Left kidney (tissue), 1 donor: ENCODE measurements at regions not wholly inside any gene's neighbourhood (a gene's known extent, or its start where the extent isn't known, plus 50 kb on each side); places are given as distances from the start of the nearest gene placed in this dataset.

Experiments
- DNase-seq: peaks from one replicate; pipeline ENCODE4 v3.0.0-alpha.2; 2013

DNA sequence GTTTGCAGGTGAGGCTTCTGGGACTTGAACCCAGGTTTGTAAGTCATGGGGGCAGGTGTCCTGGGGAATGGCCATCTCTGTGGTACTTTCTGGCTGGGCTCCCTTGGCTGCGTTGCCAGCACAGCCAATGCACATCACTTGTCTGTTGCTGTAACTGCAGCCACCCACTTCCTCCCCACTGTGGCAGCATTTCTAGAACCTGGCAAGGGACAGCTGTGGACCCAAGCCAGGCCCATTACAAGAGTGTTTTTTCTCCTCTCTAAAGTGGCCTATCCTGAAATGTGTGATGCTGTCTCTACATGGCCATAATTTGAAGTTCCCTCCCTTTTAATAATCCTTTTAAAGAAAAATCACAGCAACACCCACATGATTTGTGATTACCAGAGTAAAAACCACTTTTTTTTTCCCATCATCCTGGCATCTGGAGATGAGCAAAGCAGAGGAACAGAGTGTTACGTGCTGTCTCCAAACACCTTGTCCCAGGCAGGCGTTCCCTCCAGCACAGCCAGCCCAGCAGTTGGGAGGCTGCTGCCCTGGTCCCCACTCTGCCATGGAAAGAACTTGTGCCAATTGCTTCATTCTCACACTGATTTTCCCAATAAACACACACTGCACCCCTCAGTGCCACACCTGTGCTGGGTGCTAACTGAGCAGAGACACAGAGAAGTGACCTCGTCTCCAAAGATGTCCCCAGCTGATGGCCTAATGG is 360.6 kb upstream of the USP24 start:
- no peak for DNase-seq

DNA sequence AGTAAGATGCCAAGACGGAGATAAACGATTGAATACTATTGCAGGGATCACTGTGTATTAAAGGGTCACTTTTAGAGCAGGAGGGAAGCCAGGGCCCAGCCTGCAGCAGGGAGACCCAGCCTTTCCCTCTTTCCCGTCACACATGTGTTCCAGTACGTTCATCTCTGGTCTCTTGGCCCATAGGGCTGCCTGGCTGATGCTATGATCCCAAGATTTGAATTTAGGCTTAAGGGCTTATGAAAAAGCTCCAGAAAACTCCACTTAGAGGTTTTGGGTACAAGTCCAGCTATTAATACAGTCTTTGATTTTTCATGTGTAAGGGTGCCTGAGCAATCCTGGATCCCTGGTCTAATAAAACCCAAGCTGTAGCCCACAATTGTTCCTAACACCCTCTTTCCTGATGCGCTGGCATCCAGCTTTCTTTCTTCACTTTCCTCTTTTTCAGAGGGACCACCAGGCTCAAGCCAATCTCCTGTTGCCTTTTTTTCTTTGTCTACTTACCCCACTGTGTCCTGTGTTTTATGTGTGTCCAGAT is 359.6 kb upstream of the USP24 start:
- no peak for DNase-seq

DNA sequence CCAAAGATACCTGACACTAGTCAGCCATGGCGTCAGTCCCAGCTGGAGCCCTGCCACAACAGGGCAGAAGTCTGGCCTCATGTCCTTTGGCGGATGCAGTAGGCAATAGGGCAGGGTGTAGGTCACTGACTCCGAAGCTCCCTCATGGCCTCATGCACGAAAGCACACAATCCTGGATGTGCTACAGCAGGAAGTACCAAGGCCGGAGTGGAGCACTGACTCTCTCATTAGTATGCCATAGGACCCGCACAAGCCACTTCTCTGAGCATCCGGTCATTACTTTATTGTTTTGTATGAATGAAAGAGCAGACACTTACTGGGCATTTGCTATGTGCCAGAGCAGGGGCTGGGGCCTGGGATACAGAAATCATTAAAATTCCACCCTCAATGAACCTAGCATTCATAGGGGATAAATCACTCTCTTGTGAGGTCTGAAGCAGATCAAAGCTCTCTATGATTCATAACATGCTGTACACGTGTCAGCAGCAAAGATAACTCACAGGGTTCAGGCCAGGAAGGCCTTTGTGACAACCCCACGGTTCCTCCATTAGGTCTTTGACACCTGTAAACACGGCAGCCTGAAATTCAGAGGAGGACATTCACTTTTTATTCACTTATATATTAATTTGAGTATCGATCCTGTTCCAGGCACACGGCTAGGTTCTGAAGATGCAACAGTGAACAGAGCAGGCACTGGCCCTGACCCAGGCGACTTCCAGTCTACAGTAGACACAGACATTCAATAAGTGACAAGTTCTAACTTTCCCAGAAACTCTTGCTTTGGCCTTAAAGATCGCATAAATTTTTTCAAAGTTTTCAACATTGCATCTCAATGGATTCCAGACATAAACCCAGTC is 357.9 kb upstream of the USP24 start:
- DNase-seq = no peak

DNA sequence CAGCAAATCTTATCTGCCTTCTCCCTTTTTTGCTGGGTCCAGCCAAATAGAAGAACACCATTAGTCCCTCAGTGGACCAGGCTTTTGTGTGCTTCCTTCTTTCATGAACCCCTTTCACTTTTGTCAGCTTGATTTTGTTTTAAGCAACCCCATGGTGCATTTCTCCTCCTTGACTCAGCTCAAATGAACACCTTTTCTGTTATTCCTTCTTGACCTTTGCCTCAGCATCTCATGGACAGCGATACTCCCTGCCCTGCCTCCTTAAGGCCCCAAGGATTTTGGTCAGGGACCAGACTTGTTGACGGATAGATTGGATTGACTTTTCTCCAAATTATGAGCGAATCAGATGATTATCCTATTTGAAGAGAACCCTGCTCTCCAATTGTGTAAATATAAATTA is 356.6 kb upstream of the USP24 start:
- no peak for DNase-seq

DNA sequence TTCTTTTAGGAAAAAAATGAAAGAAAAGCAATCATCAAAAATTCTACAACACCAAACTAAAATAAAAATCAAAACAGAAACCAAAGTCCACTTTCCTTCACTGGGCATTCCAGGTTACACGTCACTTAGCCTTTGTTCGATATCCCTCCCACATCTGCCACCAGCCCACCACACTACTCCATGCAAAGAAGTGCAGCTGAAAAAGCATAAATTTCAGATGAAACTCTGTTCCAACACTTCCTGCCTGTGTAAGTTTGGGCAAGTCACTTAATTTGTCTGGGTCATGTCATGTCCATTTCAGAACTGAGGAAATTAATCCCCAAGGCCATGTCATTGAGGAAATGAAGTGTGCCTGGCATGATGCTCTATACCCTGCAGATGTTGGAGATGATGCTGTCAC is 354.3 kb upstream of the USP24 start:
- no peak for DNase-seq

DNA sequence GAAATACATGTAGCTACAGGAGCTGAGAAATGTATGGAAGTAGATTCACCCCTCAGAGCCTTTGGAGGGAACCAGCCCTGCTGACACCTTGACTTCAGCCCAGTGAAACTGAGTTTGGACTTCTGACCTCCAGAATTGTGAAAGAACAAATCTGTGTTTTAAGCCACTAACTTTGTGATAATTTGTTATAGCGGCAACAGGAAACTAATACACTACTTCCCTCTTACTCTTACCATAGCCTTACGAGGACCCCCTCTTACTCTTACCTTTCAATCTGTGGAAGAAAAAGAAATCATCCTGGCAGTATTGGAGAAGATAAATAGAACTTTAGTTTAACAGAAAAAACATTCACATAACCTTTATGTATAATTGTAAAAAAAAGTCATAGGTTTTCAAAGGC is 353.6 kb upstream of the USP24 start:
- no peak for DNase-seq

DNA sequence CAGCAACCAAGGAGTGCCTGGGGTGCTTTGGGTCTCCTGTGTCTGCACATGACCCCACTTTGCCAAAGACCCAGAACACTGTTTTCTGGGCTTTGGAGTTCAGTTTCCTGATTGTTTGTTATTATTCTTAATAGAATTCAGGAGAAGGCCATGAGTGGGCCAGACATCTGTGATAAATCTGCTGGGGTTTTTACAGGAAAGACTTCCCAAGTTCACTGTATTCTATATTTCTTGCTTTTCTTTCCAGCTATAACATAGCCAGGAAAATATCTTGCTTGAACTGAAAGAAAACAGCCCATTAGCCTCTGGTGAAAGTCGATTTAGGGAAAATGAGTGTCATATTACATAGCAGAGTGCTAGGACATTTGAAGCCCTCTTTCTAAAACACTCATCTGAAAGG is 345.1 kb upstream of the USP24 start:
- no peak for DNase-seq

DNA sequence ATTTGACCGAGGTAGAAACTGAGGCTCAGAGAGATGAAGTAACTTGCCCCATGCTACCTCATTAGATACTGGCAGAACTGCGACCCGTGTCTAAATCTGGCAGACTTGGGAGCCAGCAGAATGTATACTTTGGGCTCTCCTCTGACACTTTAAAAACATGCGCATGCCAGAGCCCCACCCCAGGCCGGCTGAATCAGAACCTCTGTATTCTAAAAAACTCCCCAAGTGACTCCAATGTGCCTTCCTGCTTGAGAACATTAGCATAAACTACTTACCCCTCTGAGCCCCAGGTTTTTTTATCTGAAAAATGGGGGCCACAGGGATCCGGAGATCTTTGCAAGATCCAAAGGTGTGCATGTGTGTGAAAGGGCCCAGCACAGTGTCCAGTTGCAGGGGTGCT is 344.7 kb upstream of the USP24 start:
- no peak for DNase-seq

DNA sequence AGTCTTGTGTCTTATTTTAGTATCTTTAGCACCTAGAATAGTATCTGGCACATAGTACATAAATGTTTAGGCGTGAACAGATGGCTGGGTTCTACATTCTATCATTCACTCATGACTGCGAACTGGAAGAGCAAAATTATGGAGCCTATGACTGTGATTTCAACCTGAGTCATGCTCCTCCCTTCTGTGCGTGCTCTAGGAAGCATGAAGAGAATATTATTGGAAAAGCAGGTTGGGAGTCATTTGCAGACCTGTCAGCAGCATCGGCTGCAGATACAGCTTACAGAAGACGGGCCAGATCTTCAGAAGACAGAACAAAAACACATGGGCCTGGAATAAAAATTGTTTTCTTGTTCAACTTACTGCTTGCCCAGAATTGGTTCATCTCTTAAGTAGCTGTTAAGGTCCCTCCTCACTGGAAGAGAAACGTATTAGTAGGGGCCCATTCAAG is 344.0 kb upstream of the USP24 start:
- DNase-seq = no peak

DNA sequence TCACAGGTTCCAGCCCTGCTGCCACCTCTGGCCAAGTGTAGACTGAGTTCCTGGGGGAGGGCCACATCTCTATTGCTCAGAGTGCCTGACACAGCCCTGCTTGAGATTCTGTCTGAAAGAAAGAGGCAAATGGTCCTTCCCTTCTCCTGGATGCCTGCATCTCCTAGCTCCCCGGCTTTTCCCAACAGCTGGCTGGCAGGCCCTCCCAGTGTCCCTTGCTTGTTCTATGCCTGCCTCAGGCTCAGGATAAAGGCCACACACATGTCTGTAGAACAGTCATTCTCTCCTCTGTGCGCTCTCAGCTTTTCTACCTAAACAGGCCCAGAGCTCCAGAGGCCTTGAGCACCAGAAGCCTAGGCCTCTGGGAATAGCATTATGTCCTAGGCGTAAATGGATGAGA is 343.4 kb upstream of the USP24 start:
- DNase-seq = no peak

DNA sequence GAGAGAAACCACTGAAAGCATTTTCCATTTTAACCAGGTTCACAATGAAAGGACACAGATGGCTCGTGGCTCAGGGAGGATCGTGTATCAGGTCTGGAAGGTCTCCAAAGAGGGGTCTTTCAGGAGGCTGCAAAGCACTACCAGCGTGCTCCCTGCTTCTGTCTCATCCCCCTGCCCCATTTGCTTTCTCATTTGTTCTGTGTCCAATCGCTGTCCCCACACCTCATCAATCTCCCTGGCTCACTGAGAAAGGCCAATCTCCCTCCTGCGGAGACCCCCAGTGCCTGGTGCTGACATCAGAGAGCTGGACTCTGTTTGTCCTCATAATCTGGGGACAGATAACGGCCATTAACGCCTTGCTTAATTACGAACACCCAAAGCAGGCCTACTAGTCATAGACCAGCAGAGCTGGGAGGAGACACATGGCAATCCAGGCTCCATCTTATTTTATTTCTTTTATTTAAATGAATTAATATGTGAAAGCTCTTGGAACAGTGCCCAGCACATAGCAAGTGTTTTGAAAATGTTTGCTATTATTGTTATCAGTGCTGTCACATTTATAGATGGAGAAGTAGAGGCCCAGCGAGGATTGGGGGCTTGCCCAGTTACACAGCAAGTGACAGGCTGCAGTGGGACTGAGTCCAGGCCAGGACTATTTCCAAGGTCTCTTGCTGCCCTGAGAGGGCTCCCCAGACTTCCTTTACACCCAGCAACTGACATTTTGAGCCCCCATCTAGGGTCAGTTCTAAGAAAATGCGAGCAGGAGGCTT is 341.0 kb upstream of the USP24 start:
- DNase-seq = no peak

DNA sequence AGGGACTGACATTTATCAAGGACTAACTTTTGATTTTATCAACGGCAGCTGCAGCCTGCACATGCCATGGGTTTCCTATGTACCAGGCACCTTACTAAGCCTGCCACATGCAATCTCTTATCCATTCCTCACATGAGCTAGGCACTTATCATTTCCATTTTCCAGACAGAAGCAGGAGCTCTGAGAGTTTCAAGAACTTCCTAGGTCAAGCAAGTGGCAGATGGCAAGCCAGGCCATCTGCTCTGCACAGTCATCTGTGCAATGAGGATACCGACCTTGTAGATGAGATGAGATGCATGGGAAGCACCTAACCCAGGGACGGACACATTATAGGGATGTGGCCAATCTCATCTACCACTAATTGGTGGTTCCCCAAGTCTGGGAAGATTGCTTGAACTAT is 339.4 kb upstream of the USP24 start:
- DNase-seq = no peak

DNA sequence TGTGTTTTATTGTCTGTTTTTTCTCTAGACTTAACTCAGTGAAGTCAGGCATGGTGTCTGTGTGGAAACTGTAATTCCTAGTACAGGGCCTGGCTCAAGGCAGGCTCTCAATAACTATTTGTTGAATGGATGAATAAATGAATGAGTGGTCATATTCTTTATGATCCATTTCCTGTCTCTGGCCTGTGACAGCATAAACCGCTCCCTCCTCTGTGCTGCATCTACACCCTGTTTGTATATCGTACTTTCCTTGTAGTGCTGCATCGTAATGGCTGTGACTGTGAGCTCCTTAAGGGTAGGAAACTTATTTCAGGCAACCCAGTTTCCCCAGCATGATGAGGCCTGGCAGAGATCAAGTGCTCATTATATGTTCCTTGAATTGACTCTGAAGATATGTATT is 337.5 kb upstream of the USP24 start:
- DNase-seq = no peak

DNA sequence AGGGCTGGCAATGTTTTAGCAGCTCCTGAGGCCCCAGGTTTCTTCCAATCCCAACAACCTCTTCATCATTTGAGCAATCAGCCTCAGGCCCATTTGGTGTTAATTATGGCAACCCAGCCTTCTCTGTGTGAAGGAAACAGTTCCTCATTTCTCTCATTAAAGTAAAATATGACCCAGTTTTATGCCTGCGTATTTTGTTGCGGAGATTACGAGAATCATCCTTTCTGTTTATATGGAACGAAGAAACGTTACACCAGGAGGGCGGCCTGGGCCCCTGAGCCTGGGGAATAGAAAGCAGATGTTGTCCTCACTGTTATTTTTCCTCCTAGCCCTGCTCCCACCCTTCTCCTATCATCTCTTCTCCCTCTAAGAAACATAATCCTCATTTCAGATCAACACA is 332.2 kb upstream of the USP24 start:
- no peak for DNase-seq

DNA sequence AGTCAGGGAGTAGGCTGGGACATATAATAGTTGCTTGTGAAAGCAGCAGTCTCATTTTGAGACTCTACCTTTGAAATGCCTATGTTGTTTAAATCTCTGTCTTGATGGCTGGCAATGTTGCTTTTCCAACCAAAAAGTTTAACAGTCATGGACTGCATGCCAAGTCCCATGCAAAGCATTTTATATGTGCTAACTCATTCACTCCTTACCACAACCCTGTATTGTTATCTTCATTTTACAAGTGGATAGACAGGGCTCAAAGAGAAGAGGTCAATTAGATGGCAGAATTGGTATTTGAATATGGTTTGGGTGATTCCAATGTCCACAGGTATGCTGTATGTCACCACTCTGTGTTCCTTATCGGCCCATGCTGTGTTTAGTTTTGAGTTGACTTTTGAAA is 331.4 kb upstream of the USP24 start:
- no peak for DNase-seq

DNA sequence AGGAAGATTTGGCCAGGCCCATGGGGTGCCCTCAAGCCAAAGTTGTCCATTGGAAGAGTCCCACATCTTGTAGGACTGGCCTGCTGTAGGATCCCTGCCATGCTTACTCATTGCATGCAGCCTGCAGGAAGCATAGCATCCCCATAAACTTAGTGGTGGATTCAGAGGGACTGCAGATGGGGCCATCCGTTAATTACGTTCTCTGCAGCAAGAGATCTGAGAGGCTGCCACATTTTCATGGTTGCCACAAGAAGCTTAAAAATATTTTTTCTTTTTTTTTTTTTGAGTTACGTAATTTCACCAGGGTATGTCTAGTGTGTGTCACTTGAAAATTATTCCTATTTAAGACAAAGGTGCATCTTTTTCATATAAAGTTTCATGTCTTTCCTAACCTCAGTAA is 329.7 kb upstream of the USP24 start:
- DNase-seq = no peak

DNA sequence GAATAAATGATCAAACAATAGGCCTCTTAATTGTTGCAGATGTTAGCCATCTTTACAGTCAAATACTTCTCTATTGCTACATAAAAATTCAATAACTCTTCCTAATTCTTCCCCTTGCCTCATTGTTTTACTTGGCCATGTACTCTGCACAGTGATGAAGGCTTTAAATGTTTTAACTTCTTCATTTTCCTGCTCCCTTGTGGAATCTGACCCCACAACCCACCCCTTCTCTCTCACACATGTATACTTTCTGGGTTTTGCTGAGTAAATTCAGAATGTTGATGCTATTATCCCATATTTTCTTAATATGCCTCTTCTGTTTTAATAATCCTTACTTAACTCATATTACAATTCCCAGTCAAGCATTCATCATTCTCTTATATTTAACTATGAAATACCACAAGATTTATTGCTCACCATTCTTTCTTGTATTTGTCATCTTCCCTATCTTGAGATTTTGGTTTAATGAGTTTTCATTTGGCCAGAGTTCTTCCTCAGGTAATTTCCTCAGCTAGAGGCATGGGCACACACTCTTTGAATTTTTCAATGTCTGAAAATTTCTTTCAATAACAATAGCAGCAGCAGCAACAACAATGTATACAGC is 327.8 kb upstream of the USP24 start:
- no peak for DNase-seq

DNA sequence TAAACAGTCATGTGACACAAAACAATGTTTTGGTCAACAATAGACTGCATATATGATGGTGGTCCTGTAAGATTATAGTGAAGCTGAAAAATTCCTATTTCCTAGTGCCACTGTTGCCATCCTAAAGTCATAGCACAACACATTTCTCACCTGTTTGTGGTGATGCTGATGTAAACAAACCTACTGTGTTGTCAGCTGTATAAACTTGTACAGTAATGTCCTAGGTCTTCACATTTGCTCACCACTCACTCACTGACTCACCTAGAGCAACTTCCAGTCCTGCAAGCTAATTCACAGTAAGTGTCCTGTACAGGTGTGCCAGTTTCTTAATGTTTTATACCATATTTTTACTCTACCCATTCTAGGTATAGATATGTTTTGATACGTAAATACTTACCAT is 326.1 kb upstream of the USP24 start:
- no peak for DNase-seq

DNA sequence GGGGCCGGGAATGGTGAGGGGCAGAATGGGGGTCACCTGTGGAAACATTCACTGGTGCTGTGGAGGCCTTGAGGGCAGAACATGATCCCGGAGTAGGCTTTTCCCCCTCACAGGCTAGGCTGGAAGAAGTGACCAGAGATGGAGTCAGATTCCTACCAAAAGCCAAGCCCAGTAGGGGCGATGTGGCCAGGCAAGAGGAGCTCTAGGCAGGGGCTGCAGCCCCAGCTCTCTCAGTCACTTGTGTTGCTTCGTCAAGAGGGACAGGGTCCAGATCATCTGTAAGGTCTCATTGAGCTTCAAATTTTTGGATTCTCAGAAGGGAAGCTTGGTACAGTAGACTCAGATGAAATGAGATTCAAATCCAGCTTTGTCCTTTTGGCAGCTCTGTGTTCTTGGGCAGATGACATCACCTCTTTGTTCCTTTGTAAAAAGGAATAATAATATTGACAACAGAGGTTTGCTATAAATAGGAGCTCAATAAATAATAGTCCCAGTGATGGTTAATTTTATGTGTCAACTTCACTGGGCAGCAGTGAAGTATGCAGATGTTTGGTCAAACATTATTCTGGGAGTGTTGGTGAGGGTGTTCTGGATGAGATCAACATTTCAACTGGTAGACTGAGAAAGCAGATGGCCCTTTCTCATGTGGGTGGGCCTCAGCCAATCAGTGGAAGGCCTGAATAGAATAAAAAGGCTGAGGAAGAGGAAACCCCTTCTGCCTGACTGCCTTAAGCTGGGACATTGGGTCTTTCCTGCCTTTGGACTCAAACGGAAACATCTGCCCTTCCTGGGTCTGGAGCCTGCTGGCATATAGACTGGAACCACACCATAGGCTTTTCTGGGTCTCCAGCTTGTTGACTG is 324.7 kb upstream of the USP24 start:
- no peak for DNase-seq

DNA sequence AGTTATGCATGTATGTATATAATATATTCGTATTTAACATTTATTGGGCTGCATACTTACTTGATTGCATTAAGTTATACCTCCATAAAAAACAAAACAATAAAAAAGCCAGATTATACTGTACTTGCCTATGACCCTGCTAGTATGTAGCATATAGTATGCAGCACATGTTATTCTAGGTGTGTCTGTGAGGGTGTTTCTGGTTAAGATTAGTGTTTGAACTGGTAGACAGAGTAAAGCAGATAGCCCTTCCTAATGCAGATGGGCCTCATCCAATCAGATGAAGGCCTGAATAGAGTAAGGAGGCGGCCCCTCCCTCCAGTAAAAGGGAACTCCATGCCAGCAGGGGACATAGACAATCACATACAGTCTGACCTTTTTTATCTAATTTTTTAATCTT is 323.3 kb upstream of the USP24 start:
- no peak for DNase-seq

DNA sequence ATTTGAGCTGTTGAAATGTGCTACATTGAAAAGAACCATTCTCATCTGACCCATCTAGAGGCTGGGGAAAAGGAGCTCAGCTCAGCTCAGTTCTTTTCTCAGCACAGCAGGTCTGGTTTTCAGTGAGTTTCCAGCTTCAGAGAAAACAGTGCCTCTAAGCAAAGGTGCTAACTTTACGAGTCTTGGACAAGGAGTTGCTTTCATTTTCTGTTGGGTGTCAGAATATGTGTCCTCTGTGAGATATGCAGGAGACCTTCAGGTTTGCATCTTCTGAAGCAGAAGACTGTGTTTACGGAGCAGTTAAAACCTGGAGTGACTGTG is 321.3 kb upstream of the USP24 start:
- DNase-seq = no peak
